ENCODE measurements at regions not wholly inside any gene's neighbourhood (a gene's known extent, or its start where the extent isn't known, plus 50 kb on each side); places are given as distances from the start of the nearest gene placed in this dataset.
"Not testable (repeated sequence)": the region's sequence is repeated elsewhere in the genome, so short reads cannot be mapped to it uniquely, and the experiment has no call there.

DNA sequence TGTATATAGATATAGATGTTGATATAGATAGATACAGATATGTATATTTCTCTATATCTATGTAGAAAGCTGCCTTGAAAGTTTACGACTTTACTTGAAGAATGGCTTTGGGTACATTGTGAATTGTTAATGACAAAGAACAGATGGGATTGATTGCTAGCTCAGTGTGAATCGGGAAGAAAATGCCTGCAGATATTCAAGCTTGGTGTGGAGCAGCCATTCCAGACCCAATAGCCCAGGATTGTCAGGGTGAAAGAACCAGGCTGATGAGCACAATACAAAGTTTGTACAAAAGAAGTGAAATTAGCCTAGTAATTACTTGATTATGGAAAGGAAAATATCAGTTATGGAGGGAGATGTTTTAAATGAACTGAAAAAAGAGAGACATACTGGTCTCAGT, 946.2 kb downstream of the STPG2 start:
- no peak for DNase-seq (ENCODE audit: low read depth)

DNA sequence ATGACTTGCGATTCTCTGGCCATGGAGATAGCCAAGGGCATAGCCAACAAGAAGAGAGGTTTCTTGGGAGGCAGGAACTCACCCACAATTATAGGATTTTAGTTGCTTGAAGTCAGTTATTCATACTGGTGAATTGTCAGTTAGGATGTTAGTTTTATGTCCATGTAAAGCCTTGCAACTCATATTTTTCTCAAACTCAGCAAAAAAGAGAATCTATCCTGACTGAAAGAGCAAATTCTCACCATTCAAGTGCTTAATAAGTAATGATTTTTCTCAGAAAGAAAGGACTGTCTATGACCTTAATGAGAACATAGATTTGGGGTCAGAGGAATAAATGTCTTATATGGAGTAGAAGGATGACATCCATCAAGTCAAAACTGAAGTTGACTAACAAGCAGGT, 934.5 kb downstream of the STPG2 start:
- no peak for DNase-seq (ENCODE audit: low read depth)

DNA sequence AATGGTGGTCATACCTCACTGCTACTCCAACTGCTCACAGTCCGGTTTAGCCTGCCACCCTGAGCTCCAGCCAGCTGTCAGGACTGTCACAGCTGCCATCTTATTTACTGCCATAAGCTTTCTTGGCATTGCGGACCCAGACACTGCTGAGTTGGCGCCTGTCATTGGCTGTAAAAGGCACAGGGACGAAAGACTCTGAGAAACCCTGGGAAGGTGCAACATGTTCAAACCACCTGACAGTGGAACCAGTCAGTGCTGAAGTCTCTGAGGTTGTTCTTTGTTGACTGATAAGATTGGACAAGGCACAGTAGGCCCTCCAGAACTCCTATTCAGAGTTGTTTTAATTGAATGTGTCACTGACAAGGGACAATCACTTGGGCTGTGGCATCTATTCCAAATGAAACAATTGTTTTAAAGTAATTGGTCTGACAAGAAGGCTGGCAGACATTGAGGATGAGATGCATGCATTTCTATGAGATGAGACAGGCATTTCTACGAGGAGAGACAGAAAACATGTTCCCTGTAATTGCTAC, 927.8 kb downstream of the STPG2 start:
- no peak for DNase-seq (ENCODE audit: low read depth)

DNA sequence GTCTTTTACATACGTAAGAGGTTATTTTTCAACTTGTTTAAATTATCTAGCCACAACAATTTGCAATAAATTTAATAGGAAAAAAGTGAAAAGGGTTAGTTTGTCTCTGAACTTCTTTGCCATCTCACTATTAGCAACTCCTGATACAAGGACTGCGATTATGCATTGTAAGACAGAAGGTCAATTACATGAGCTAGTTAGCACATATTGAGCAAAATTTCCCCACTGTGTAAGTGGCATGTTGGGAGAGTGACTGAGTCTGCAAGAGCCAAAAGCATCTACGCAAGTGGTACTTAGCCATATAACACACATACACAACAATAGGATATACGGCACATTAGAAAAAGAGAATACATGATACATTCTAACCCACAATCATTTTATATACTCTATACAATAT, 927.2 kb downstream of the STPG2 start:
- no peak for DNase-seq (ENCODE audit: low read depth)

DNA sequence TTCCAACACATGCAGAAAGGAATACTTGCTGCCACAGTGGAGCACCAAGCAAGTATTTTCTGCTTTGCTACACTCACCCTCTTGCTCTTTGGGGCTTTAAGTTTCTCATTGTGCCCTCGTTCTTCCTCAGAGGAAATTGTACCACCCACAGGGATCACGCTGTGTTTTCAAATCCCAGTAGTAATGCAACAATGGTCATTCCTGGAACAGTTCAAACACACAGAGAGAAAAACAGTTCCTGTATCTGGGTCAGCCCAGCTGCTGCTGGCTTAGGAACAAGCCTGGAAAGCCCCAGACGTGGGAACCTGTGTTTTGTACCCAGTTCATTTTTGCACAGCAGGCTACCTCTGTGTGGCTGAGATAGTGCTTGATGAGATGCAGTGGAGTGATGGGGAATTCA, 907.8 kb downstream of the STPG2 start:
- no peak for DNase-seq (ENCODE audit: low read depth)

DNA sequence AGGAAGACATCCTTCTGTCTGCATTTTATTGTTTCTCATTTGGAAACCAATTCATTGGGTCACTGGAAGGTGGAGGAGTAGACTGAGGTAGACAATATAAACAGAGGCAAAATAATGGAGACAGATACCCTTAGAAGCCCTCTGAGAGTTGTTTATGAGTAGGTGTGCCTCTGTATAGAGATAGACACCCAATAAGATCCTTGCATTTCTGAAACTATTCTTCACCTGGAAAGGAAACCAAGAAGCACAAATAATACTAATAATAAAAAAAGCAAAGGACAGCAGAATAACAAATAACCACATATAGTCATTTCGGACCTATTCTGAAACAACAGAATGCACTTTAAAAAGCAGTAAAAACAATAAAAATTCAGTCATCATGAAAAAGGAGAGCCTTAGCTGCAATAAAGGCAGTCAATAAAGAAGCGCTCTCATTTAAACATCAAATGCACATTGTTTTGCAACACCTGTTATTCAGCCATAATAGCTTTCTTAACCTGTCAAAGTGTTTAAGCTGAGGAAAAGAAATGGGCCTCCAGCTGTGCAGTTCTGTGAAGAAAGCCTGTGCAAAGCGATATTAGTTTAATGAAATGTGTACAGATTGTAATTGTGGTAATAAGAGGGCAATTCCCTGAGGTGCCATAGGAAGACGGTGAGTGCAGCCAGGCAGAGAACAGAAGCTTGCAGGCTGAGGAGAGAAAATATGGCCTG, 904.2 kb downstream of the STPG2 start:
- DNase-seq (ENCODE audit: low read depth), result no peak

DNA sequence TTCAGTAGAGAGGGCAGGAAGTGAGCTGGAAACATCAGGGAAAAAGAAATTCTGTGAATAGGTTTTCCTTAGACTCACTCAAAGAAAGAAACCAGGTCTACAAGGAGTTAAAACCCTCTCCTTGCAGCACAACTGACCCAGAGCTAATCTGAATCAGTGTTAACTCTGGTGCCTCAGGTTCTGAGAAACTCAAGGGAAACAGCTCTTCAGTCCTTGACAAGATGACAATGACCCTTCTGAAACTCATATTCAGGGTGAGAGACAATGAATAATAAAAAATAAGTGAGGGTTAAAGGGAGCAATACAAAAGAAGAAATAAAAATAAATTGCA, 903.6 kb downstream of the STPG2 start:
- DNase-seq (ENCODE audit: low read depth), result no peak

DNA sequence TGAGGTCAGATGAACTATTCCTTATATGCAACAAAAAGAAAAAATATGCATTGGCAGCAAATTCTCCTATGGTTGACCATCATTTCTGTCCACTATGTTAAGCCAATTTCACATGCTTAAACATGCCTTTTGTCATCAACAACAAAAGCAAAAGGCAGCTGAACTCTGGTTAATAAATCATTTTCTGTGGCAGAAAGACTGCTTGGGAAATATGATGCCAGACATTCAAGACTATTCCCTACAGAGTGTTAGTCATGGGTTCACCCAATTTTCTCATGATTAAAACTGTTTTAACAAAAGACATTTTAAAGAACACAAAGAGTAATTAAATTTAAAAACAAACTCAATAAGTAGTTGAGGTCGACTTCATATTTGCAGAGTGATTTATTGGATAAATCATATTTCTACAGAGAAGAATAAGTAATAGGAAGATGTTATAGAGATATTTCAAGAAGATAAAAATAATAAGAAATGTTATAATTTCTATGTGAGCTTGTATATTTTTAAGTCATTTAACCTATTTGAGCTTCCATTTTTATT, 890.6 kb downstream of the STPG2 start:
- DNase-seq (ENCODE audit: low read depth), result no peak

DNA sequence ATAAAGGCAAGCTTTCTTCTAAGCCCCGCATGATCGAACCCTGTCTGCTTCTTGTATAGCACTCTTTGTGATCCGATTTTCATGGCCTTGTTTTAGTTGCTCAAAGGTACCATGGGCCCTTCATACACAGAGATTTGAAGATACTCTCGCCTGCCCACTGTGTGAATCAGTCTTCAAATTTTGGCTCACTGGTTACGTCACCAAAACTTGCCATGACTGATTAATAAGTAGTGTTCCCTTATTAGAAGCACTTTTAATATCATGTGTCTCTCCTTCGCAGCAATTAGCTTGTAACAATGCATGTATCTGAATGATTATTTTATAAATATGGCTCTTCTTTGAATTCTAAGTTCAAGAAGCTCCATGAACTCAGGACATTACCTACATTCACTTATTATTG, 880.5 kb downstream of the STPG2 start:
- no peak for DNase-seq (ENCODE audit: low read depth)

DNA sequence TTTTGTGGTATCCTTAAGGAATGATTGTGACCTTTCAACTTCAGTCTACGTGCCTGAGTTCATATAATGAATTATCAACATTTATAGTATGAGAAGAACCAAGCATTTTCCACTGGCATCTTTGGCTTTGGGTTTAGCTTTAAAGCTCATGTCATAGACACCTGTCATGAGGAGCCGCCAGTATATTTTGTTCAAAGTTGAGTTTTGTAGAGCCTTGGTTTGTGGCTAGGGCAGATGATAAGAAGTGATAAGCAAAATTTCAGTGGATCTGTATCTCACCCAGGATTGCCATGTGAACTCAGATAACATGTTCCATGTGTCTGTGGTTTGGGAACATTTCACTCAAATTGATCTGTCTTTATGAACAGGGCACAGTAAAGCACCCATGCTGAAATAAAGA, 873.2 kb downstream of the STPG2 start:
- DNase-seq (ENCODE audit: low read depth), result no peak

DNA sequence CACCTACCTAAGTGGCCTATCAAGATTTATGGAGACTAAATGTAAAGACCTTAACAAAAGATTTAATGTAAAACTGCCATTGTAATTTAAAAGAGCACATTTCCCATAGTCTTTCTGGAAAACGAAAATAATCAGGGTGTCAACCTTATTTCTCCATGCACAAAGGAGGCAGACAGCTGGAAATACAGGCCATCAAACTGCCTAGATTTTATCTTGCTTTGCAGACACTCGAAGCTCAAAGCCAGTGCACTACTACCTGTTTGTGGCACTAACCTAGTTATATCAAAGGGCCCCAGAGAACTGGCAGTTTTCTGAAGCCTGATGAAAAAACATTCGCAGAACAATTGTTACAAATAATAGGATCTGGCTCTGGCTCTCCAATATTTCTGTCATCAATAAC, 863.9 kb downstream of the STPG2 start:
- DNase-seq (ENCODE audit: low read depth), result no peak

DNA sequence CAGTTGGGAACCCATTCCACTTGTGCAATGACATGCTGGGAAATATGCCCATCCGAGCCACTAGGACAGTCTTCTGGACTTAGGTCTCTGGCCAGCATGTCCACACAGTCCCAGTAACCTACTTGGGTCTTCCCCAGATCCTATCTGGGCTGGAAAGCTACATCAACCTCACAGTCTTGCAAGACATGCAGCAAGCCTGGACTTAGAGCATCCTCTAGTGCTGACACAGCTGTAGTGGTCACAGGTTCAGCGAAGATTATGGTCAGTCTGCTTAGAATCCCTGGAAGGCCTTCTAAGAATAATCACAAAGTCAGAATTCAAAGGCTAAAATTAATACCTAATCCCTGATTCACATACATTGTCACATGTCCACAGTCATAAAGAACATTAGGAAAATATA, 842.7 kb downstream of the STPG2 start:
- DNase-seq (ENCODE audit: low read depth), result no peak

DNA sequence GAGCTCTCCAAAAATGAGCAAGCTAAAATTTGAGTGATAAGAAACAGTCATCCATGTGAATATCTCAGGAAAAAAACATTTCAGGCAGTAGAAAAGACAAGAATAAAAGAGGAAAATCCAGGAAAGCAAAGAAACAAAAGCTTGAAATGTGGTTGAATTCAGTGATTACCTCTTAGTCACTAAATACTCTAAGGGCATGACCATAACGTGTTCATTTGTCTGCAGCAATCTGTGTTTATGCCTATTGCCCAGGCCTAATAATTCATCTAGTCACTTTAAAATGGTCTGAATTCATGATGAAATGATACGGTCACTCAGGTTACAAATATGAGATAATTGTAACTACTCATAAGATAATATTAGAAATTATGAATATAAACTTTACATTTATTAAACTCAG, 837.9 kb downstream of the STPG2 start:
- DNase-seq (ENCODE audit: low read depth), result no peak

DNA sequence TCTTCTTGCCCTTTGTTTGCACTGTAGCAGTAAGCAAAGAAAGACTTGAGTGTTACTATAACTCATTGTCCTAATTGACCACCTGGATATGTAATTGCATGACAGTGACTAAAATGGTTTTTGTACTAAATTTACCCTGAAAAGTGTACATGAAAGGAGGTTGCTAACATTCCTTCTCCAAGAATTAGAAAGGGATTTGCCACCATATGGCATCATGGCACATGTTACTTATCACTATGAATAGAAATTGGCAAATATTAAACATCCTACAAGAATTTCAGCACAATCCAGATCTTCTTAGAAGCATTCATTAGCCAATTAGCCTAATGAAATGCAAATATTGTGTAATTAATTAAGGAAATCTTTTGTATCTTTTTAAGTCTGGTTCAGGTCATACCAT, 834.2 kb downstream of the STPG2 start:
- DNase-seq (ENCODE audit: low read depth), result no peak

DNA sequence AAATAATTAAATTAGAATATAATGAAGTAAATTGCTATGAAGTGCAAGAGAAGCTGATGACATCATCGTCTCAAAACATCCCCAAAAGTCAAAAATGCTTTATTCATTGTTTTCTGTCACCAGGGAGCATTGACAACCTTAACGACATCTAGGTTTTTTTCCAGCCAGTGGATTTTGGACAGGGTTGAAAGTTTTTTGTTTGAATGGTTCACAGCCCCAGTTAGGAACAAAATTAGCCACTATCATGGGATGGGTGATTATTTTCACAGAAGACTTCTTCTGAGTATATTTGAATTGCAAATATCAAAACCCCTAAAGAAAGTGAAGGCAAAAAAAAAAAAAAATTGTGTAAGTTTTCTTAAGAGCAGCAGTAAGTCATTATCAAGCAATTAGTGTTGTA, 826.1 kb downstream of the STPG2 start:
- DNase-seq (ENCODE audit: low read depth), result no peak

DNA sequence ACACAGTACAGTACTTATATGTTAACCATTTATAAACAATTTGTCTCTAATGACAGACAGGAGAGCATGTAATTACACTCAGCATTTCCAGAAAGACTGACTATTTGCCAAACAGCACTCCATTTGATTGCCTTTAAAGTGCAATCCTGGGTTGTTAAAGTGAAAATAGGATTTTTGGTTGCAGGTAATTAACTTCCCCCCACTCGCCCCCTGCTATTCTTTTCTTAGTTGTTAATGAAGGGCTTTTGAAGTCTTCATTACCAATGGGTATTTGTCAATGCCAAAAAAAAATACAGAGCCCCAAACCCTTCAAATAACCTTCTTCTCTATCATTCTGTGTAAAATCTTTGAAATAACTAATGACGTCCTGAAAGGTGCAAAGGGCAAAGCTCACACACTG, 825.6 kb downstream of the STPG2 start:
- DNase-seq (ENCODE audit: low read depth), result no peak

DNA sequence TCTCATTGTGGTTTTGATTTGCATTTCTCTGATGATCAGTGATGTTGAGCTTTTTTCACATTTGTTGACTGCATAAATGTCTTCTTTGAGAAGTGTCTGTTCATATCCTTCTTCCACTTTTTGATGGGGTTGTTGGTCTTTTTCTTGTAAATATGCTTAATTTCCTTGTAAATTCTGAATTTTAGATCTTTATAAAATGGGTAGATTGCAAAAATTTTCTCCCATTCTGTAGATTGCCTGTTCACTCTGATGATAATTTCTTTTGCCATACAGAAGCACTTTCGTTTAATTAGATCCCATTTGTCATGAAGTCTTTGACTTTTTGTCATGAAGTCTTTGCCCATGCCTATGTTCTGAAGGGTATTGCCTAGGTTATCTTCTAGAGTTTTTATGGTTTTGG, 817.5 kb downstream of the STPG2 start:
- not testable (repeated sequence) for DNase-seq (ENCODE audit: low read depth)

DNA sequence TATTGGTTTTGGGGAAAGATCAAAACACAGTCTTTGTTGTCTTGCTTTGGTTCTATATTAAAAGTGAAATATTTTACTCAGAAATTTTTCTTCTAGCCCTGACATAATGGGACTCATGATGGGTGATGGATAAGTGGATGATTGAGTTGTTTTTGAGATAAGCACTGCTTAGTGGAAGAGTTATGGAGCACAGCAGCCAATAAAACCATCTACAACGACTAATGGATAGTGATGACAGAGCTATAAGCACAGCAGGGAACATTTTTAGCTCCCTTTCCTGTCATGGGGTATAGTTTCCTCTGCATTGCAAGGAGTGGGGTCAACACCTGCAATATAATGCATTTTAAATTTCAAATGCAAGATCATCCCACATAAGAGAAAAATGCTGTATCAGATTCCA, 812.4 kb downstream of the STPG2 start:
- DNase-seq (ENCODE audit: low read depth), result no peak

DNA sequence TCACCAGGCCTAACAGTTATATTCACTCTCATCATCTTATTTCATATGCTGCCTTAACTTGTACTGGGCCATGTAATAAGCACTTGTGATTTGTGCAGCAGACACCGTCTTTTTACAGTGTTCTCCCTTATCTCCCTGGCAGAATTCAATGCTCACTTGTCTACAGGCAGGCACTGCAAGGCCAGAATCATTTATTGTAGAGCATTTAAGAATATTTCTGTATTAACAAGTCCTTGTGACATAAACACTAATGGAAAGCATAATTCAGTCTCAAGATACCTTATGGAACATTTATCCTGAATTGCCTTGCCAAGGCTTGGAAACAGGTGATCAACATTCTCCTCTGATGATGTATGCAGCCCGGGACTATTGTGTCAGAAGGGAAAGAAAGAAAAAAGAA, 808.9 kb downstream of the STPG2 start:
- DNase-seq (ENCODE audit: low read depth), result no peak

DNA sequence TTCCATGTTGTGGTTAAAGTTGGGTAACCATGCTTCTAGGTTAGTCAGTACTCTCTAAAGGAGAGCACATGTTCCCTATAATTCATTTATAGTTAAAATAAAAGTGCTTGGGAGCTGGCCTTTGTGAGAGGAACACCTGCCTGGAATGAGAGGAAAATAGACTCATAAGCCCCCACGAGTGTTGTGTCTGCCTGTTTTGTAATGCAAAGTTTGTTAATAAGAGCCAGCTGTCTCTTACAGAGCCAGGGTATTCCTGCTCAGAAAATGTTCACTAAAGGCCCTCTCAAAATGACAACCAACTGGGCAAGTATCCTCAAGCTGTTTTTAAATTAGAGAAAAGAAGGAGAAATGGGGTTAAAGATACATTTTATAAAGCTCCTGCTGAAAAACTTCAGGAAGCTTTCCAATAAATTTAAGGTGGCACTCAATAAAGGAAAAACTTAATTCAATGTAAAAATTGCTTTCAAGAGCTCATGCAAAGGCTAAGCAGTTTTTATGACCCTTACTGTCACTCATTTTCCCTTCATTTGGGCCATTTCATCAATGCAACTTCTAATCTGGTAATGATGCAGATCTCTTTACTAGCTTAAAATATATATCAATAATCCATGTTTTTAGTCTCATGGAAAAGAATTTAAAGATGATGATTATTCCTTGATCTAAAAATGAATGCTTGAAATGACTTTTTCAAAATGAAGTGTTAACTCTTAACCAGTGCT, 793.6 kb downstream of the STPG2 start:
- no peak for DNase-seq (ENCODE audit: low read depth)

DNA sequence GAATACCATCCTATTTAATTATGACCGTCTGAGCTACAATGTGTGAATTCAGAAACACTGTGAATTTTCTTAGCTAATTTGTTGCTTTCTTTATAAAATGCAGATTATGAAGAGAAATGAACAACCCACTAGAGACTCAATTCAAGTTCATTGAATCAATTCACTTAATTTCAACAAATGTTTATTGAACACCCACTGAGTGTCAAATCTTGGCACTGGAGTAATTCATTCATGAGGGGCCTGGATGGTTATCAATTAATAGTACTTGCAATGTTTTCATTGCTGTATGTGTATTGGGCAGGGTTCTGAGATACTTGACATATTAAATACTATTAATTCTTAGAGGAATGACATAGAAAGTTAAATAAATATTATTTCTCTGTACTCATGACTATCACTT, 789.4 kb downstream of the STPG2 start:
- no peak for DNase-seq (ENCODE audit: low read depth)

DNA sequence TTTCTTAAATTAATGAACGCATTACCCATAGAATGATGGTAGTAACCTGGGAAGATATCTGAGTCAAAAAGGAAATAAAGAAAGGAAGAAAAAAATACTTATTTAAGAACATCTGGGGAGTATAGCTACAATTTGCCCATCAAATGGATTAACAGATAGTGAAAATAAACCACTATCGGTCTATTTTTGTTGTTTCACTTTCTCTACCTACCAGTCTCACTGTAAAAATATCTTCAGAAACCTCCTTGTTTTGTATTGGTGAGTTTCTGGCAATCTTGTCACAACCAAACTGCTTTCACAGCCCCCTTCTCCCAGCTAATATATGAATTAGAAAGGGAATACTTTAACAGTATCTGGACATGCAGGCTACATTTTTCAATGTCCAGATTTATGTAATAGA, 783.5 kb downstream of the STPG2 start:
- DNase-seq (ENCODE audit: low read depth), result no peak

DNA sequence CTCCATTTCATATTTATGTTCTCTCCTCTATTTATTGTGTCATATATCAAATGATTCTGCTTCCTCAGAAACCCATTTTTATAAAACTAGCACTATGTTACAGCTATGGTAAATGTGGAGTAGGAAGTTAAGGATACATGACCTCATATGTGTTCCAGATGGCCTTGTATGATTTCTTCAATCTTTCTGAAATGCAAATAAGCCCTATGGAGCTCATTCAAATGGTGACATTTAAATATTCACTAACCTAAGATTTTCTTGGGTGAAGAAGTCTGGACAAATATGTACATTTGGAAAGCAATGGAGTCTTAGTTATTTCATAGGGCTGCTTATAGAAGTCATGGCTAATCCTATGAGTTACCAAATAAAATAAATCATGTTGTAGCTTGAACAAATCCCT, 782.5 kb downstream of the STPG2 start:
- no peak for DNase-seq (ENCODE audit: low read depth)

DNA sequence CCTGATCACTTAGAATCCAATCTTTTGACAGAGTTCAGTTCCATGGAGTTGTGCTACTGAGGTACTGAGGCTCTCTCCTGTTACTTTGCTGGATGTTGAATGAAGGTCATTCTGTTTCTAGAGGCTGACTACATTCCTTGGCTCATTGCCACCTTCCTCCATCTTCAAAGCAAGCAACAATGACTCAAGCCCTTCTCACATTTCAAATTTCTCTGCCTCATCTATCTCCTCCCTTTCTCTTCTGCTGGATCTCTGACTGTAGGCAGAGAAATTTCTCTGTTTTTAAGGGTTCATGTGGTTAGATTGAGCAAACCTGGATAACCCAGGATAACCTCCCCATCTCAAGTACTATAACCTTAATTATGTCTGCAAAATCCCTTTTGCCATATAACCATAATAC, 775.4 kb downstream of the STPG2 start:
- no peak for DNase-seq (ENCODE audit: low read depth)

Data from Daoy (cell line).